OCI-LY7 (cell line): ENCODE measurements at regions not wholly inside any gene's neighbourhood (a gene's known extent, or its start where the extent isn't known, plus 50 kb on each side); places are given as distances from the start of the nearest gene placed in this dataset.

Source experiments
- BruUV-seq: library from RNA; stranded (reverse); fragments of 400-500 nt; replicated peaks from 2 replicates; lab custom pipeline; 2021; lab: Mats Ljungman, UMichigan
- CTCF ChIA-PET: fragments of 300-600 bp; sonication (Branson Sonifier 250); formaldehyde crosslinking; loops from one replicate; lab custom pipeline; 2022; ENCODE audit warnings: antibody characterized with exemption; ENCODE audit not compliant: unreplicated experiment; lab: Charles Lee
- POLR2A ChIA-PET: fragments of 300-600 bp; sonication (Branson Sonifier 250); formaldehyde crosslinking; loops from one replicate; lab custom pipeline; 2022; ENCODE audit warnings: antibody characterized with exemption; lab: Charles Lee
- DNase-seq: peaks from one replicate; pipeline ENCODE4 v3.0.0-alpha.2; 2015; ENCODE audit warnings: low spot score
- H2AFZ ChIP-seq: fragments of 200-600 bp; sonication (generic), shearing (Covaris generic); 2 replicates; pipeline ENCODE4 v1.6.1; 2014; ENCODE audit warnings: mild to moderate bottlenecking, antibody characterized with exemption, low read length, moderate library complexity
- H3K27ac ChIP-seq: fragments of 200-600 bp; sonication (generic); 2 replicates; pipeline ENCODE4 v1.5.1; 2014; ENCODE audit warnings: mixed run types, low read depth, mild to moderate bottlenecking, moderate library complexity, low read length, inconsistent platforms; ENCODE audit not compliant: poor library complexity, severe bottlenecking
- H3K36me3 ChIP-seq: fragments of 200-600 bp; sonication (generic); 2 replicates; pipeline ENCODE4 v1.6.1; 2014; ENCODE audit warnings: mild to moderate bottlenecking, antibody characterized with exemption, low read length, moderate library complexity, mixed read lengths; ENCODE audit not compliant: insufficient read depth
- H3K4me1 ChIP-seq: fragments of 200-600 bp; sonication (generic); 2 replicates; pipeline ENCODE4 v1.5.1; 2014; ENCODE audit warnings: mild to moderate bottlenecking, low read length; ENCODE audit not compliant: insufficient read depth, poor library complexity, severe bottlenecking
- H3K4me2 ChIP-seq: fragments of 200-600 bp; sonication (generic); 2 replicates; pipeline ENCODE4 v1.6.1; 2014; ENCODE audit warnings: mild to moderate bottlenecking, low read length
- H3K4me3 ChIP-seq: fragments of 200-600 bp; sonication (generic); 2 replicates; pipeline ENCODE4 v1.5.1; 2014; ENCODE audit warnings: mild to moderate bottlenecking, low read depth, low read length; ENCODE audit not compliant: poor library complexity, severe bottlenecking
- H3K79me2 ChIP-seq: fragments of 200-600 bp; sonication (generic); 2 replicates; pipeline ENCODE4 v1.6.1; 2016; ENCODE audit warnings: low read depth, mild to moderate bottlenecking, low read length, moderate library complexity, mixed read lengths; ENCODE audit not compliant: insufficient read depth
- H3K9me2 ChIP-seq: fragments of 200-600 bp; sonication (generic); 2 replicates; pipeline ENCODE4 v1.6.1; 2016; ENCODE audit warnings: mild to moderate bottlenecking, low read length, mixed read lengths; ENCODE audit not compliant: insufficient read depth
- H3K9me3 ChIP-seq: fragments of 200-600 bp; sonication (generic); 2 replicates; pipeline ENCODE4 v1.6.1; 2014; ENCODE audit warnings: mild to moderate bottlenecking, mixed run types, low read length, mixed read lengths
- H4K20me1 ChIP-seq: fragments of 200-600 bp; sonication (generic); 2 replicates; pipeline ENCODE4 v1.6.1; 2014; ENCODE audit warnings: mild to moderate bottlenecking, antibody characterized with exemption, low read length, moderate library complexity, mixed read lengths; ENCODE audit not compliant: insufficient read depth
- EZH2phosphoT487 ChIP-seq: fragments of 200-600 bp; sonication (generic); IDR thresholded peaks from 2 replicates; pipeline ENCODE4 v1.6.1; 2018; ENCODE audit warnings: low read depth, borderline replicate concordance, mild to moderate bottlenecking, mixed run types, antibody characterized with exemption, low read length, moderate library complexity, mixed read lengths
- intact Hi-C: fragments of 100-400 bp; cut with micrococcal nuclease; formaldehyde crosslinking; loops from one replicate; pipeline ENCODE4 v1.10.0; 2022; ENCODE audit not compliant: unreplicated experiment
- TF ChIP-seq, protein P1 (sequence below): fragments of 200-600 bp; sonication (generic); conservative IDR thresholded peaks from 2 replicates; pipeline ENCODE4 v1.5.1; 2014; ENCODE audit warnings: mild to moderate bottlenecking, antibody characterized with exemption, low read length, moderate library complexity, mixed read lengths

DNA sequence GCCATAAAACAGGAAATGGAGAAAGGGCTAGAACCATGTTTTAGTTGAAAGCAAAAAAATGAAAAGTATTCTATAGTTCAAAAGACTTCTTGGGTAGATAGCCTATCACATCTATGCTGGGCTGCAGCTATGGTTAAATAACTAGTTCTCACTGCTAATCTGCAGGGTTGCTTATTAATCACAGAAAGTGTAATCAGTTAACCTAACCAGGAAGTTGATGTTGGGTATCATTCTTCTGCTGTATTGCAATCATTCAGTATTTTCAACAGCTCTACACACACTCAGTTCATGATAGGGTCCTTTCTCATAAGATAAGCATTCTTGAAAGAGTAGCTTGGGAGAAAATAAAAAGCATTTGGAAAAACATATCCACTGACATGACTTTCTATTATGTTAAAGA lies 135.2 kb upstream of the TCF21 start:
- no peak for DNase-seq
- no peak overlapping the region for H3K4me3 ChIP-seq
- no peaks in the 10 kb centered on the region for H3K79me2 ChIP-seq
- CTCF ChIA-PET, result no interaction called here
- H3K36me3 ChIP-seq, result no peaks in the 10 kb centered on the region
- no peak for TF ChIP-seq EZH2phosphoT487
- TF ChIP-seq, protein P1, sequence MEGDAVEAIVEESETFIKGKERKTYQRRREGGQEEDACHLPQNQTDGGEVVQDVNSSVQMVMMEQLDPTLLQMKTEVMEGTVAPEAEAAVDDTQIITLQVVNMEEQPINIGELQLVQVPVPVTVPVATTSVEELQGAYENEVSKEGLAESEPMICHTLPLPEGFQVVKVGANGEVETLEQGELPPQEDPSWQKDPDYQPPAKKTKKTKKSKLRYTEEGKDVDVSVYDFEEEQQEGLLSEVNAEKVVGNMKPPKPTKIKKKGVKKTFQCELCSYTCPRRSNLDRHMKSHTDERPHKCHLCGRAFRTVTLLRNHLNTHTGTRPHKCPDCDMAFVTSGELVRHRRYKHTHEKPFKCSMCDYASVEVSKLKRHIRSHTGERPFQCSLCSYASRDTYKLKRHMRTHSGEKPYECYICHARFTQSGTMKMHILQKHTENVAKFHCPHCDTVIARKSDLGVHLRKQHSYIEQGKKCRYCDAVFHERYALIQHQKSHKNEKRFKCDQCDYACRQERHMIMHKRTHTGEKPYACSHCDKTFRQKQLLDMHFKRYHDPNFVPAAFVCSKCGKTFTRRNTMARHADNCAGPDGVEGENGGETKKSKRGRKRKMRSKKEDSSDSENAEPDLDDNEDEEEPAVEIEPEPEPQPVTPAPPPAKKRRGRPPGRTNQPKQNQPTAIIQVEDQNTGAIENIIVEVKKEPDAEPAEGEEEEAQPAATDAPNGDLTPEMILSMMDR, result no peak
- no peaks in the 10 kb centered on the region for H3K4me1 ChIP-seq
- intact Hi-C loops, result no loop called here
- no peak overlapping the region for H2AFZ ChIP-seq
- no peaks in the 10 kb centered on the region for H3K9me2 ChIP-seq
- H3K27ac ChIP-seq, result no peak overlapping the region
- no TSS peak for BruUV-seq
- no peaks in the 10 kb centered on the region for H3K9me3 ChIP-seq
- H4K20me1 ChIP-seq, result no peaks in the 10 kb centered on the region
- H3K4me2 ChIP-seq, result no peak overlapping the region
- POLR2A ChIA-PET, result no interaction called here

DNA sequence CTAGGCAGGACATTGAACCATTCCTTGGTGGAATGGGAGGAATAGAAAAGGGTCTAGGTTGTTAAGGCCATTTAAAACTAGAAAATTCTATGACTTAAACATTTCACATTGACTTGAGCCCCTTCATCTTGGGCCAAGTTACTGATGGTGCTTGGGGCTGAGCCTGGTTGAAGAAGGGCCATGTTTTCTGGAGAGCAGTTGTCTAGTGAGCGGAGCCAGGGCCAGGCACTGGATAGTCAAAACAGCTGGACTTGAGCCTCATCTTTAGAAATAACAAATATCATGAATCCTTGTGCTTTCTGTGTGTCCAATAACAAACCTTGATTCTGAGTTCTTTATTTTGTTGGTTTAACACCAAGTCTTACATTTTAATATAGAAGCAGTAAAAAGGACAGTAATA lies 134.6 kb upstream of the TCF21 start:
- Histone ChIP-seq H3K27ac (no peak overlapping the region), H3K36me3 (no peaks in the 10 kb centered on the region), H3K4me2 (no peak overlapping the region), H3K79me2 (no peaks in the 10 kb centered on the region), H3K9me3 (no peaks in the 10 kb centered on the region), H3K4me3 (no peak overlapping the region), H4K20me1 (no peaks in the 10 kb centered on the region), H3K9me2 (no peaks in the 10 kb centered on the region), H2AFZ (no peak overlapping the region), H3K4me1 (no peaks in the 10 kb centered on the region)
- TF ChIP-seq EZH2phosphoT487, result no peak
- TF ChIP-seq, protein P1, result no peak
- DNase-seq, result no peak
- ChIA-PET POLR2A (no interaction called here), CTCF (no interaction called here)
- intact Hi-C loops, result no loop called here
- no TSS peak for BruUV-seq

DNA sequence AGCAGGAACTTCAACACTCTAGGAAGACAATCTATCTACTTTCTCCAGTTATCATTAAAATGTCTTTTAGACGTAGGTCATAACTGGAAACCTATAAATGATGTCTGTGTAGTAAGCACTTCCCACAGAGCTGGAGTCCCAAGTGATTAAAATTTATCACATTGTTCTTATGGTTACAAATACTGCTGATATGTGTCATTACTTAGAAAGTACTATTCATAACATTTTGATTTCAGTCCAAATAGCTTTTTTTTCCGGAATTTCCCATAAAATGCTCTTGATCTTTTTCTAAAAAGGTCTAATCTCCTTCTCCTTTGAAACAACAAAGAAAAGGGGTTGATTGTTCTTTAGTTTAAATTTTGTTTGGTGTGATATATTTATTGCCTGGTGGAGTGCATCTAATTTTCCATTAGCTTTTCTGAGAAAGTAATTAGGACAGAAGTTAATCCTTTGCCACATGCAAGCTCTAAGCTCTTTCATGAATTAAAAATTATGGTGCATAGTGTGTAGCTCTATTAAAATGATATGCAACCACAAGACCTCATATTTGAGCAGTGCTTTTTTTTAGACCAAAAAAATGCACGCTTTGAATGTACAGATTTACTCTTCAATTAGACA lies 132.7 kb upstream of the TCF21 start:
- no peak for DNase-seq
- Histone ChIP-seq H2AFZ (no peak overlapping the region), H3K9me3 (no peaks in the 10 kb centered on the region), H3K27ac (no peak overlapping the region), H3K36me3 (no peaks in the 10 kb centered on the region), H3K4me1 (no peaks in the 10 kb centered on the region), H3K9me2 (no peaks in the 10 kb centered on the region), H3K4me3 (no peak overlapping the region), H4K20me1 (no peaks in the 10 kb centered on the region), H3K4me2 (no peak overlapping the region), H3K79me2 (no peaks in the 10 kb centered on the region)
- BruUV-seq, result no TSS peak
- intact Hi-C loops, result no loop called here
- no peak for TF ChIP-seq EZH2phosphoT487
- TF ChIP-seq, protein P1, result no peak
- CTCF ChIA-PET, result no interaction called here
- POLR2A ChIA-PET, result no interaction called here
